ENCODE measurements at regions not wholly inside any gene's neighbourhood (a gene's known extent, or its start where the extent isn't known, plus 50 kb on each side); places are given as distances from the start of the nearest gene placed in this dataset.

GRCh38 chr20:52481443-52481842 lies 289.9 kb upstream of the ZFP64 start:
- peak; percentile 88 for DNase-seq

- no peak for DNase-seq
Measured at GRCh38 chr20:52476074-52476750, 284.6 kb upstream of the ZFP64 start.

- no peak for DNase-seq
Measured at GRCh38 chr20:52473186-52473585, 281.6 kb upstream of the ZFP64 start.

GRCh38 chr20:52470561-52470960 lies 279.0 kb upstream of the ZFP64 start:
- no peak for DNase-seq

DNA sequence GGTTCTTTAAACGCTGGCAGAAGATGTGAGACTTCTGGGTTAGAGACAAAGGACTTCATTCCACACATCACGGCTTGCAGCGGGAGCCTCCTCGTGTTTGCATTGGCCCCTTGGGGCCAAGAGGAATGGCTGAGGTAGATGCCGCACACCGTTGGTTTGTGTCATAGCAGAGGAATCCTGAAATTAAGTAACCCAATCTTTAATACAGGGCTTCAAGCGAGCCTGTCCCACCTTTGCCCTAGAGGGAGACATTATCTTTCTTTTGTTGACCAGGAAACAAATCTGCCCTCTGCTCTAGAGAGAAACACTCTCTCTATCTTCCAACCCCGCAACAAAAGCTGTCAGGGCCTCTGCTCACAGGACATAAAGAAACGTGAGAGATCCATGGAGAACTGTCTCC lies 277.5 kb upstream of the ZFP64 start:
- peak; percentile 12 for DNase-seq

GRCh38 chr20:52465991-52466390 lies 274.4 kb upstream of the ZFP64 start:
- no peak for DNase-seq

- peak; percentile 42 for DNase-seq
Measured at GRCh38 chr20:52461582-52461981, 270.0 kb upstream of the ZFP64 start.

DNA sequence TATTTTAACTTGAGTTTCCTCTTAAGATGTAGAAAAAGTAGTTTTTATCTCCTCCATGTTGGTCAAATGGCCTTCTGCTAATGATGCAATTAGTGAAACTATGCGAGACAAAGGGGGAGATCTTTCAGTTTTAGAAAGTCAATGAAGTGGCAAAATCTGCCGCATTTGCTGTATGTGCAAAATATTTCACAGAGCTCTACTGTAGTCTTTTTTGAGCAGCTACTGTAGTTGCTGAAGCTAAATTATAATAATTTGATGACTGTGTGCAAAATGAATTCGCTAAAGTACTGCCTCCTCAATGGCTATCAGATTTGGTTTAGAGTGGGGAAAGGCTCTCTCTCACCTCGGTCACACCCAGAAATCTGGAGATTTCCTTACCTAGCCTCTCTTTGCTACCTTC lies 267.6 kb upstream of the ZFP64 start:
- no peak for DNase-seq

DNA sequence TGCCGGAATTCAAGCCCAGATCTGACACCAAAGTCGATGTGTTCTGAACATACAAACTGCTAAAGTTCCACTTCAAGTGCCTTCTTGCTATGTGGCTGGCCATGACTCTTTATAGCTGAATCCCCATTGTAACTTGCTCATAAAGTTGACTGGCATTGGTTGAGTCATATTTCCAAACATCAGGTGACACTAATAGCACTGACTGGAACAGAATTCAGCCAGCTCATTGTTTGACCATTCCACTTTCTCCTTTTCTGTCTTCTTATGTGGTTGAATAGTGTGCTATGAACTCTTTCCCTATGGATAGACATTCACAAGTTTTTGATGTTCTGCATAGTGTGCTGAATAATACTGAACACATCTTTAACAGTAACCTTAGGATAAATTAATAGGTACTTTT lies 266.2 kb upstream of the ZFP64 start:
- DNase-seq = no peak

GRCh38 chr20:52454660-52455059 lies 263.1 kb upstream of the ZFP64 start:
- peak; percentile 96 for DNase-seq

- DNase-seq = no peak
Measured at GRCh38 chr20:52448513-52449232, 257.1 kb upstream of the ZFP64 start.

- no peak for DNase-seq
Measured at GRCh38 chr20:52447225-52447551, 255.6 kb upstream of the ZFP64 start.

DNA sequence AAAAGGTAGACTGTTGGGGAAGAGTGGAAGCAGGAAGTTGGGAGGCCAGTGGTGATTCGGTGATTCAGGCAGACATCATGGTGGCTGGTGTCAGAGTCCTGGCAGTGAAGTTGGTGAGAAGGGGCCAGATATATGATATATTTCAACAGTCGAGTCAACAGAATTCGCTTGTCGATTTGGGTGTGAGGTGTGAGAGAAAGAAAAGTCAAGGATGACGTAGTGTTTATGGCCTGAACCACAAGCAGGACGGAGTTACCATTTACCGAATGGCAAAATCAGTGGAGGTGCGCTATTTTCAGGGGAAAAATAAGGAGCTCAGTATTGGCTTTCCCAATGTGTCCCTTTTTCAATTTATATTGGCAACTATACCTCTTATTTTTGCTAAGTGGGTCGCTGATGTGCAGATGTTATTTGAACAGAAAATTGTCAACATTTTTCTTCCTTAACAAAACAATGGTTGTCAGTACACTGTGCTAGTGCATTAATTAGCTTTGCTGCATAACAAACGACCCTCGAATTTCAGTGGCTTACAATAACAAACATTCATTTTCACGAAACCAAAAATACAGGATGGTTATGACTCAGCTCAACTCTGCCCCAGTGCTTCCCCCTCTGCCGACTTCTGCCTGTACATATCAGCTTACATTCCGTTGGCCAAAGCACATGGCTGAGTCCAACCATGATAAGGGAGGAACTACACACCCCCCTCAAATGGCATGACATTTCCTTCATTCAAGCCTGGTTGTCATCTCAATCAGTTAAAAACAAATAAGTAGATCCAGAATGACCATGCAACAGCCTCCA lies 255.0 kb upstream of the ZFP64 start:
- peak; percentile 16 for DNase-seq

GRCh38 chr20:52444455-52444854 lies 252.9 kb upstream of the ZFP64 start:
- DNase-seq = no peak

GRCh38 chr20:52443874-52444273 lies 252.3 kb upstream of the ZFP64 start:
- DNase-seq = no peak

GRCh38 chr20:52441710-52442109 lies 250.1 kb upstream of the ZFP64 start:
- DNase-seq = no peak

GRCh38 chr20:52439375-52439774 lies 247.8 kb upstream of the ZFP64 start:
- no peak for DNase-seq

DNA sequence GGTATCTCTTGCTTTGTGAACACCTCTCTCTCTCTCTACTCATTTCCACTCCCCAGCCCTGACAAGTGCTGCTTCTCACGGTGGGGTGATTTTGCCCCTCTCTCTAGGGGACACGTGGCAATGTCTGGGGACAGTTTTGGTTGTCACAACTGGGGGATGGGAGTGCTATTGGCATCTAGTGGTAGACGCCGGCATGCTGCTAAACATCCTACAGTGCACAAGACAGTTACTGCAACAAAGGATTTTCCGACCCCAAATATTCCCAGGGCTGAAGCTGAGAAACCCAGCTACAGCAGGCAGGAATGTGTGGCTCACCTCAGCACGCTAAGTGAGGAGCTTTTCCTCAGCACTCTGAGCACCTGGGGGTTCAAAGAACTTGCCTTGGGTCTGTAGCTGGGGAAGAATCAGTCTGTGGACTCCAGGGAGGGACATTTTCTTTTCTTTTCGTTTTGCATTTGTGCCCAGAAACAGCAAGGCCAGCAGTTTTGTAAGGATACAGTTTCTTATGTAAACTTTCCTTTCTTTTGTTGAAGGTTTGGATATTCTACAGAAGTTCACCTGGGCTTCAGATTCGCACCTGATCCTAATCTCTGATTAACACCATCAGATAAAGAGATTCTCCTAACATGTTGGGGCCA lies 246.9 kb upstream of the ZFP64 start:
- DNase-seq = no peak

GRCh38 chr20:52434453-52434852 lies 242.9 kb upstream of the ZFP64 start:
- no peak for DNase-seq

DNA sequence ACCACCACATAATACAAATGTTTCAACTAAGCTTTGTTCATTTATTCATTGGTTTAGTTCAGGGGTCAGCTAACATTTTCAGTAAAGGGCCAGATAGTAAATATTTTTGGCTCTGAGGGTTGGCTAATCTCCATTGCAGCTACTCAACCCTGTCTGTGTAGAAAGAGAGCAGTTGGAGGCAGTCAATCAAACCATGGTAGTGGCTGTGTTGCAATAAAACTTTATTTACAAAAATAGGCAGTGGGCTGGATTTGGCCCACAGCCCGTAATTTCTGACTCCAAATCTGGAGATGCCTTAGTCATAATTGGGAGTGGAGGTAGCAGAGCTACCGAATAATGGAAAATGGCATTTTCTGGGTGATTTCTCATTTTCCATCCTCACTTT lies 242.5 kb upstream of the ZFP64 start:
- peak; percentile 18 for DNase-seq

- no peak for DNase-seq
Measured at GRCh38 chr20:52433326-52434040, 241.9 kb upstream of the ZFP64 start.

DNA sequence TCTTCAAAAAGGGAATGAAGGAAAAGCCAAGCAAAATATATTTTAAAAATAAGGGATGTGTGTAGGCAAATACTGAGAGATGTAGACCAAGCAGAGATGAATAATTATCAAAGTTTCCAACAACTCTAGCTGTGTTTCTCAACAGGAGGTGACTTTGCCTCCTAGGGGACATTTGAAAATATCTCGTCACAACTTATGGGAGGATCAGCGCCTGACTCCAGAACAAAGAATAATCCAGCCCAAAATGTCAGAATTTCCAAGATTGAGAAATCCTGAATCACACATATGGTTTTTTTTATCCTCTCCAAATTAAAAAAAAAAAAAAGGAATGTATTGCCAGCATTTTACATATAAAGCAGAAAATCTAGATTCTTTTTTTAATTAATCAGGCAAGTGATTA lies 241.2 kb upstream of the ZFP64 start:
- peak; percentile 82 for DNase-seq

DNA sequence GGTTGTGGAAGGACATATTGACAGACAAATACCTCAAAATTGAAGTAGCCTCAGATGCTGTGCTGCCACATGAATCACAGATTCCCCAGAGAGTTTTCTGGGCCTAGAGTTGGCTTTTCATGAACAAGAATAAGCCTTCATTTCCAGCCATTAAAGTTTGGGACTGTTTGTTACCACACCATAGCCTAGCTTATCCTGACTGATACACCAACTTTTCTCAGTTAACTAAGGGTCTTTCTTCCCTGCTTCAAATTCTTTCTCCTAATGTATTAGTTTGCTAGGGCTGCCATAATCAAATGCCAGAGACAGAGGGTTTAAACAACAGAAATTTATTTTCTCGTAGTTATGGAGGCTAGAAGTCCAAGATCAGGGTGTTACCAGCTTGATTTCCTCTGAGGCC lies 237.4 kb upstream of the ZFP64 start:
- no peak for DNase-seq
